HEK293T (cell line): ENCODE measurements at regions not wholly inside any gene's neighbourhood (a gene's known extent, or its start where the extent isn't known, plus 50 kb on each side); places are given as distances from the start of the nearest gene placed in this dataset.

Source experiments
- FOXA1 ChIP-seq: fragments of 450-650 bp; IDR thresholded peaks from 2 replicates; pipeline ENCODE4 v1.6.1; 2016; ENCODE audit warnings: mild to moderate bottlenecking
- FOXM1 ChIP-seq: fragments of 450-650 bp; IDR thresholded peaks from 2 replicates; pipeline ENCODE4 v1.6.1; 2017; ENCODE audit warnings: mild to moderate bottlenecking, borderline replicate concordance
- L3MBTL2 ChIP-seq: fragments of 450-650 bp; conservative IDR thresholded peaks from 2 replicates; pipeline ENCODE4 v1.6.1; 2016; ENCODE audit warnings: mild to moderate bottlenecking
- SP1 ChIP-seq: fragments of 450-650 bp; IDR thresholded peaks from 2 replicates; pipeline ENCODE4 v1.6.1; 2017
- SUZ12 ChIP-seq: fragments of 450-650 bp; IDR thresholded peaks from 2 replicates; pipeline ENCODE4 v1.6.1; 2016; ENCODE audit warnings: mild to moderate bottlenecking

GRCh38 chr4:38590046-38590445 lies 74.0 kb upstream of the KLF3 start:
- no peak for TF ChIP-seq FOXM1
- no peak for TF ChIP-seq SP1
- TF ChIP-seq SUZ12: no peak
- no peak for TF ChIP-seq L3MBTL2
- no peak for TF ChIP-seq FOXA1
